Loucy (cell line): ENCODE measurements at regions not wholly inside any gene's neighbourhood (a gene's known extent, or its start where the extent isn't known, plus 50 kb on each side); places are given as distances from the start of the nearest gene placed in this dataset.

ENCODE experiments used
- CTCF ChIP-seq: fragments of 200-600 bp; sonication (generic); conservative IDR thresholded peaks from 2 replicates; pipeline ENCODE4 v1.5.1; 2014; ENCODE audit warnings: mild to moderate bottlenecking, antibody characterized with exemption, low read length
- EZH2phosphoT487 ChIP-seq: fragments of 200-600 bp; IDR thresholded peaks from 2 replicates; pipeline ENCODE4 v1.6.1; 2018; ENCODE audit warnings: antibody characterized with exemption, mild to moderate bottlenecking, moderate library complexity, borderline replicate concordance

- TF ChIP-seq CTCF (no peak), EZH2phosphoT487 (no peak)
Measured at GRCh38 chr11:21771097-21771496, 421.8 kb upstream of the ANO5 start.
